ENCODE measurements at regions not wholly inside any gene's neighbourhood (a gene's known extent, or its start where the extent isn't known, plus 50 kb on each side); places are given as distances from the start of the nearest gene placed in this dataset.
"Not testable (repeated sequence)": the region's sequence is repeated elsewhere in the genome, so short reads cannot be mapped to it uniquely, and the experiment has no call there.

GRCh38 chr5:166899343-166899742 lies 1392.1 kb upstream of the WWC1 start:
- no peaks in the 10 kb centered on the region for H3K4me1 Mint-ChIP-seq
- POLR2A ChIA-PET, result no interaction called here
- H3K27me3 Mint-ChIP-seq, result no peaks in the 10 kb centered on the region
- H3K9me3 Mint-ChIP-seq, result peaks cover 6% of the 10 kb centered on the region
- DNase-seq (no peak), ATAC-seq (ENCODE audit: low read depth) (no peak)
- H3K36me3 Mint-ChIP-seq, result no peaks in the 10 kb centered on the region
- H3K4me3 Mint-ChIP-seq, result no peak overlapping the region
- H3K27ac Mint-ChIP-seq, result no peak overlapping the region

GRCh38 chr5:166904571-166904970 lies 1386.9 kb upstream of the WWC1 start:
- H3K27me3 Mint-ChIP-seq, result no peaks in the 10 kb centered on the region
- H3K36me3 Mint-ChIP-seq, result no peaks in the 10 kb centered on the region
- no peaks in the 10 kb centered on the region for H3K4me1 Mint-ChIP-seq
- ATAC-seq (ENCODE audit: low read depth), result no peak
- no peak overlapping the region for H3K4me3 Mint-ChIP-seq
- POLR2A ChIA-PET, result no interaction called here
- H3K27ac Mint-ChIP-seq, result no peak overlapping the region
- H3K9me3 Mint-ChIP-seq, result peaks cover 5% of the 10 kb centered on the region
- no peak for DNase-seq

GRCh38 chr5:166906991-166907713 lies 1384.3 kb upstream of the WWC1 start:
- H3K9me3 Mint-ChIP-seq, result peaks cover 6% of the 10 kb centered on the region
- no peaks in the 10 kb centered on the region for H3K4me1 Mint-ChIP-seq
- POLR2A ChIA-PET, result no interaction called here
- no peaks in the 10 kb centered on the region for H3K27me3 Mint-ChIP-seq
- H3K36me3 Mint-ChIP-seq, result no peaks in the 10 kb centered on the region
- ATAC-seq (ENCODE audit: low read depth), result no peak
- no peak overlapping the region for H3K4me3 Mint-ChIP-seq
- DNase-seq, result no peak
- no peak overlapping the region for H3K27ac Mint-ChIP-seq

GRCh38 chr5:166909040-166909439 lies 1382.4 kb upstream of the WWC1 start:
- no peak for ATAC-seq (ENCODE audit: low read depth)
- POLR2A ChIA-PET, result no interaction called here
- no peaks in the 10 kb centered on the region for H3K27me3 Mint-ChIP-seq

GRCh38 chr5:166909926-166910325 lies 1381.5 kb upstream of the WWC1 start:
- Mint-ChIP-seq H3K27me3 (no peaks in the 10 kb centered on the region), H3K9me3 (peaks cover 1% of the 10 kb centered on the region), H3K27ac (no peak overlapping the region), H3K4me3 (no peak overlapping the region), H3K36me3 (no peaks in the 10 kb centered on the region), H3K4me1 (no peaks in the 10 kb centered on the region)
- ATAC-seq (ENCODE audit: low read depth), result no peak
- DNase-seq, result no peak
- POLR2A ChIA-PET, result no interaction called here

More at GRCh38 chr5:166909040-166909439, 1382.4 kb upstream of the WWC1 start:
- H3K4me3 Mint-ChIP-seq, result no peak overlapping the region
- H3K27ac Mint-ChIP-seq, result no peak overlapping the region
- no peak for DNase-seq
- H3K4me1 Mint-ChIP-seq, result no peaks in the 10 kb centered on the region
- peaks cover 3% of the 10 kb centered on the region for H3K9me3 Mint-ChIP-seq
- H3K36me3 Mint-ChIP-seq, result no peaks in the 10 kb centered on the region

GRCh38 chr5:166910995-166911394 lies 1380.5 kb upstream of the WWC1 start:
- H3K27me3 Mint-ChIP-seq, result no peaks in the 10 kb centered on the region
- no peaks in the 10 kb centered on the region for H3K4me1 Mint-ChIP-seq
- POLR2A ChIA-PET, result no interaction called here
- DNase-seq, result no peak
- ATAC-seq (ENCODE audit: low read depth), result no peak
- peaks cover 1% of the 10 kb centered on the region for H3K9me3 Mint-ChIP-seq
- H3K4me3 Mint-ChIP-seq, result no peak overlapping the region
- no peaks in the 10 kb centered on the region for H3K36me3 Mint-ChIP-seq
- H3K27ac Mint-ChIP-seq, result no peak overlapping the region

GRCh38 chr5:166916021-166916420 lies 1375.4 kb upstream of the WWC1 start:
- POLR2A ChIA-PET, result no interaction called here
- no peak for ATAC-seq (ENCODE audit: low read depth)

GRCh38 chr5:166926138-166926537 lies 1365.3 kb upstream of the WWC1 start:
- no peak overlapping the region for H3K27ac Mint-ChIP-seq
- H3K9me3 Mint-ChIP-seq, result peaks cover 13% of the 10 kb centered on the region
- ATAC-seq (ENCODE audit: low read depth), result no peak
- no peaks in the 10 kb centered on the region for H3K4me1 Mint-ChIP-seq
- no peaks in the 10 kb centered on the region for H3K36me3 Mint-ChIP-seq
- no peaks in the 10 kb centered on the region for H3K27me3 Mint-ChIP-seq
- no peak for DNase-seq
- no peak overlapping the region for H3K4me3 Mint-ChIP-seq
- POLR2A ChIA-PET, result no interaction called here

More at GRCh38 chr5:166916021-166916420, 1375.4 kb upstream of the WWC1 start:
- Mint-ChIP-seq H3K36me3 (no peaks in the 10 kb centered on the region), H3K27me3 (no peaks in the 10 kb centered on the region), H3K27ac (no peak overlapping the region), H3K4me3 (no peak overlapping the region), H3K4me1 (no peaks in the 10 kb centered on the region), H3K9me3 (peaks cover 4% of the 10 kb centered on the region)
- DNase-seq, result no peak

GRCh38 chr5:166926806-166927475 lies 1364.5 kb upstream of the WWC1 start:
- H3K4me1 Mint-ChIP-seq; POLR2A ChIA-PET; H3K27me3 Mint-ChIP-seq; H3K36me3 Mint-ChIP-seq; DNase-seq; H3K4me3 Mint-ChIP-seq; H3K27ac Mint-ChIP-seq; ATAC-seq (ENCODE audit: low read depth): not testable (repeated sequence)
- peaks cover 13% of the 10 kb centered on the region for H3K9me3 Mint-ChIP-seq

- no peaks in the 10 kb centered on the region for H3K27me3 Mint-ChIP-seq
- DNase-seq (no peak), ATAC-seq (ENCODE audit: low read depth) (no peak)
- H3K4me3 Mint-ChIP-seq, result no peak overlapping the region
- no peak overlapping the region for H3K27ac Mint-ChIP-seq
- H3K36me3 Mint-ChIP-seq, result no peaks in the 10 kb centered on the region
- POLR2A ChIA-PET, result no interaction called here
- H3K9me3 Mint-ChIP-seq, result peaks cover 1% of the 10 kb centered on the region
- H3K4me1 Mint-ChIP-seq, result no peaks in the 10 kb centered on the region
Observed at GRCh38 chr5:166936351-166936750, 1355.1 kb upstream of the WWC1 start.

GRCh38 chr5:166938071-166938470 lies 1353.4 kb upstream of the WWC1 start:
- DNase-seq, result no peak
- Mint-ChIP-seq H3K27ac (no peak overlapping the region), H3K4me3 (no peak overlapping the region), H3K36me3 (no peaks in the 10 kb centered on the region), H3K27me3 (no peaks in the 10 kb centered on the region), H3K9me3 (peaks cover 4% of the 10 kb centered on the region), H3K4me1 (no peaks in the 10 kb centered on the region)
- POLR2A ChIA-PET, result no interaction called here
- no peak for ATAC-seq (ENCODE audit: low read depth)

- Mint-ChIP-seq H3K9me3 (peaks cover 4% of the 10 kb centered on the region), H3K36me3 (no peaks in the 10 kb centered on the region), H3K4me3 (no peak overlapping the region), H3K27ac (no peak overlapping the region), H3K27me3 (no peaks in the 10 kb centered on the region), H3K4me1 (no peaks in the 10 kb centered on the region)
- POLR2A ChIA-PET, result no interaction called here
- DNase-seq (no peak), ATAC-seq (ENCODE audit: low read depth) (no peak)
Observed at GRCh38 chr5:166942948-166943347, 1348.5 kb upstream of the WWC1 start.

GRCh38 chr5:166947045-166947444 lies 1344.4 kb upstream of the WWC1 start:
- Mint-ChIP-seq H3K4me3 (no peak overlapping the region), H3K9me3 (peaks cover 4% of the 10 kb centered on the region), H3K36me3 (no peaks in the 10 kb centered on the region), H3K27me3 (no peaks in the 10 kb centered on the region), H3K4me1 (no peaks in the 10 kb centered on the region), H3K27ac (no peak overlapping the region)
- POLR2A ChIA-PET, result no interaction called here
- DNase-seq, result no peak
- no peak for ATAC-seq (ENCODE audit: low read depth)

- POLR2A ChIA-PET, result no interaction called here
- H3K27me3 Mint-ChIP-seq, result no peaks in the 10 kb centered on the region
- ATAC-seq (ENCODE audit: low read depth) (no peak), DNase-seq (no peak)
- H3K4me1 Mint-ChIP-seq, result no peaks in the 10 kb centered on the region
- H3K4me3 Mint-ChIP-seq, result no peak overlapping the region
- no peaks in the 10 kb centered on the region for H3K9me3 Mint-ChIP-seq
- no peaks in the 10 kb centered on the region for H3K36me3 Mint-ChIP-seq
- H3K27ac Mint-ChIP-seq, result no peak overlapping the region
Observed at GRCh38 chr5:166948679-166949078, 1342.8 kb upstream of the WWC1 start.

Data from activated naive CD8-positive, alpha-beta T cell treated with anti-CD3 and anti-CD28 coated beads, Interleukin-2, amount 10 ng/mL, durations not matched to agents 7 days and 5 days (primary cell).